IMR-90 (cell line): ENCODE measurements at regions not wholly inside any gene's neighbourhood (a gene's known extent, or its start where the extent isn't known, plus 50 kb on each side); places are given as distances from the start of the nearest gene placed in this dataset.

Experiments used
- ATAC-seq: fragments of 200-7000 bp; cut with Tn5 transposase; 2 replicates; pipeline ENCODE4 v1.9.1; 2020; ENCODE audit warnings: low read depth, mild to moderate bottlenecking, moderate library complexity
- BruUV-seq: library from RNA; stranded (reverse); fragments of 400-500 nt; replicated peaks from 2 replicates; lab custom pipeline; 2021; lab: Mats Ljungman, UMichigan
- CTCF ChIA-PET: fragments of 300-600 bp; formaldehyde crosslinking; extraction: SDS; loops from one replicate; lab custom pipeline; 2021; ENCODE audit warnings: antibody characterized with exemption; lab: Yijun Ruan, JAX
- POLR2A ChIA-PET: fragments of 300-600 bp; sonication (Branson Sonifier 250); formaldehyde crosslinking; loops from one replicate; lab custom pipeline; 2022; ENCODE audit warnings: antibody characterized with exemption; ENCODE audit not compliant: unreplicated experiment; lab: Charles Lee
- DNase-seq: peaks from one replicate; pipeline ENCODE4 v3.0.0; 2013
- H2AFZ ChIP-seq: replicated peaks from 2 replicates; pipeline ENCODE3; 2013; ENCODE audit warnings: low read length, mild to moderate bottlenecking; ENCODE audit not compliant: poor library complexity
- H2AK5ac ChIP-seq: 2 replicates; pipeline ENCODE4 v1.6.1; 2013; ENCODE audit warnings: low read depth, low read length, inconsistent platforms
- H2AK9ac ChIP-seq: replicated peaks from 2 replicates; pipeline ENCODE3; 2013; ENCODE audit warnings: mild to moderate bottlenecking, low read depth, low read length, moderate library complexity; ENCODE audit not compliant: poor library complexity
- H2BK120ac ChIP-seq: 2 replicates; pipeline ENCODE4 v1.6.1; 2013; ENCODE audit warnings: low read depth, low read length, inconsistent platforms
- H2BK15ac ChIP-seq: 3 replicates; pipeline ENCODE4 v1.6.1; 2013; ENCODE audit warnings: low read depth, low read length, inconsistent platforms
- H2BK20ac ChIP-seq: 2 replicates; pipeline ENCODE4 v1.6.1; 2013; ENCODE audit warnings: low read depth, mild to moderate bottlenecking, inconsistent platforms, low read length, moderate library complexity
- H2BK5ac ChIP-seq: 2 replicates; pipeline ENCODE4 v1.6.1; 2013; ENCODE audit warnings: mild to moderate bottlenecking, low read depth, low read length, inconsistent platforms; ENCODE audit not compliant: poor library complexity, severe bottlenecking
- H3K14ac ChIP-seq: replicated peaks from 2 replicates; pipeline ENCODE4 v1.6.1; 2013; ENCODE audit warnings: low read depth, low read length, inconsistent platforms
- H3K18ac ChIP-seq: 2 replicates; pipeline ENCODE4 v1.6.1; 2013; ENCODE audit warnings: low read depth, low read length, control low read depth
- H3K23ac ChIP-seq: 2 replicates; pipeline ENCODE4 v1.6.1; 2013; ENCODE audit warnings: low read depth, low read length, inconsistent platforms
- H3K27ac ChIP-seq: 2 replicates; pipeline ENCODE4 v1.5.1; 2013; ENCODE audit warnings: mild to moderate bottlenecking, control low read depth, low read length; ENCODE audit not compliant: insufficient read depth
- H3K27me3 ChIP-seq: 2 replicates; pipeline ENCODE4 v1.6.1; 2013; ENCODE audit warnings: low read length; ENCODE audit not compliant: control insufficient read depth, insufficient read depth
- H3K36me3 ChIP-seq: 2 replicates; pipeline ENCODE4 v1.6.1; 2013; ENCODE audit warnings: low read length, mixed read lengths; ENCODE audit not compliant: control insufficient read depth, insufficient read depth
- H3K4ac ChIP-seq: 2 replicates; pipeline ENCODE4 v1.6.1; 2013; ENCODE audit warnings: low read depth, low read length, inconsistent platforms
- H3K4me1 ChIP-seq: 2 replicates; pipeline ENCODE4 v1.6.1; 2013; ENCODE audit warnings: low read length, mixed read lengths; ENCODE audit not compliant: control insufficient read depth, insufficient read depth
- H3K4me2 ChIP-seq: 2 replicates; pipeline ENCODE4 v1.6.1; 2013; ENCODE audit warnings: low read depth, mild to moderate bottlenecking, control low read depth, low read length, moderate library complexity
- H3K4me3 ChIP-seq: 2 replicates; pipeline ENCODE4 v1.5.1; 2013; ENCODE audit warnings: low read depth, mild to moderate bottlenecking, control low read depth, low read length, moderate library complexity; ENCODE audit not compliant: insufficient read depth
- H3K56ac ChIP-seq: 2 replicates; pipeline ENCODE4 v1.6.1; 2013; ENCODE audit warnings: low read length, inconsistent platforms; ENCODE audit not compliant: insufficient read depth; ENCODE audit errors: extremely low read depth
- H3K79me1 ChIP-seq, 2 experiments: 2 replicates each; pipeline ENCODE4 v1.6.1; 2013; ENCODE audit warnings: low read length in 2 of 2, inconsistent platforms in 1 of 2, low read depth in 1 of 2
- H3K9ac ChIP-seq: 2 replicates; pipeline ENCODE4 v1.6.1; 2013; ENCODE audit warnings: low read depth, low read length, control low read depth
- H3K9me1 ChIP-seq: 2 replicates; pipeline ENCODE4 v1.6.1; 2013; ENCODE audit warnings: low read length, inconsistent platforms; ENCODE audit not compliant: insufficient read depth
- H3K9me3 ChIP-seq: 2 replicates; pipeline ENCODE4 v1.6.1; 2013; ENCODE audit warnings: low read length; ENCODE audit not compliant: control insufficient read depth, insufficient read depth
- H4K20me1 ChIP-seq: 2 replicates; pipeline ENCODE4 v1.6.1; 2013; ENCODE audit warnings: low read length, inconsistent platforms; ENCODE audit not compliant: insufficient read depth
- H4K5ac ChIP-seq: 2 replicates; pipeline ENCODE4 v1.6.1; 2013; ENCODE audit warnings: mild to moderate bottlenecking, low read depth, low read length, control low read depth
- H4K8ac ChIP-seq, 2 experiments: 2 replicates each; pipeline ENCODE4 v1.6.1; 2013; ENCODE audit warnings: low read depth in 2 of 2, low read length in 2 of 2, control low read depth in 1 of 2, inconsistent platforms in 1 of 2
- H4K91ac ChIP-seq: 2 replicates; pipeline ENCODE4 v1.6.1; 2013; ENCODE audit warnings: low read depth, low read length, inconsistent platforms; ENCODE audit not compliant: insufficient read depth
- BHLHE40 ChIP-seq: fragments of 150-350 bp; IDR thresholded peaks from 2 replicates; pipeline ENCODE4 v1.6.1; 2016; ENCODE audit warnings: mild to moderate bottlenecking, low read depth, low read length
- CHD1 ChIP-seq: IDR thresholded peaks from 2 replicates; pipeline ENCODE4 v1.6.1; 2012; ENCODE audit warnings: low read depth, low read length, improper control_type of control experiment
- FOS ChIP-seq: fragments of 150-350 bp; IDR thresholded peaks from 2 replicates; pipeline ENCODE4 v1.6.1; 2016; ENCODE audit warnings: low read depth, low read length
- MAFK ChIP-seq: IDR thresholded peaks from 2 replicates; pipeline ENCODE4 v1.6.1; 2012; ENCODE audit warnings: low read depth, low read length, improper control_type of control experiment
- MXI1 ChIP-seq: IDR thresholded peaks from 2 replicates; pipeline ENCODE4 v1.6.1; 2012; ENCODE audit warnings: low read depth, mild to moderate bottlenecking, low read length, moderate library complexity, borderline replicate concordance
- NFE2L2 ChIP-seq: fragments of 150-350 bp; IDR thresholded peaks from 2 replicates; pipeline ENCODE4 v1.6.1; 2016; ENCODE audit warnings: low read depth, mild to moderate bottlenecking, low read length
- POLR2A ChIP-seq: IDR thresholded peaks from 2 replicates; pipeline ENCODE4 v1.6.1; 2012; ENCODE audit warnings: mild to moderate bottlenecking, low read depth, low read length
- RAD21 ChIP-seq: IDR thresholded peaks from 2 replicates; pipeline ENCODE4 v1.6.1; 2012; ENCODE audit warnings: low read length, improper control_type of control experiment
- RCOR1 ChIP-seq: IDR thresholded peaks from 2 replicates; pipeline ENCODE4 v1.6.1; 2012; ENCODE audit warnings: mild to moderate bottlenecking, low read length, improper control_type of control experiment; ENCODE audit not compliant: insufficient replicate concordance
- RFX5 ChIP-seq: IDR thresholded peaks from 2 replicates; pipeline ENCODE4 v1.8.0; 2012; ENCODE audit warnings: low read depth, mild to moderate bottlenecking, low read length, moderate library complexity
- SMC3 ChIP-seq: fragments of 150-350 bp; IDR thresholded peaks from 2 replicates; pipeline ENCODE4 v1.6.1; 2016; ENCODE audit warnings: low read depth, mild to moderate bottlenecking, antibody characterized with exemption, low read length, moderate library complexity
- WGBS, 2 experiments: methylation state at CpG; one replicate each; pipeline versions ENCODE4 v1.1.5 to v1.1.7; 2013; ENCODE audit warnings: missing lambda C conversion rate in 2 of 2; ENCODE audit not compliant: insufficient read length in 1 of 2; ENCODE audit errors: extremely low coverage in 2 of 2; 5-methylcytosine and 5-hydroxymethylcytosine counted together
- dilution Hi-C: fragments of 300-500 bp; cut with HindIII; formaldehyde crosslinking; loops from one replicate; pipeline ENCODE4 v1.14.3; 2018; ENCODE audit warnings: low sequenced_read_pairs; ENCODE audit not compliant: unreplicated experiment
- in situ Hi-C: fragments of 300-500 bp; cut with MboI; formaldehyde crosslinking; loops from 3 replicates; pipeline ENCODE4 v1.14.3; 2019; ENCODE audit warnings: low sequenced_read_pairs, inconsistent platforms, mixed read lengths
- intact Hi-C: fragments of 100-400 bp; cut with micrococcal nuclease; formaldehyde crosslinking; loops from 2 replicates; pipeline ENCODE4 v1.10.0; 2022
- TF ChIP-seq, protein P1 (sequence below): conservative IDR thresholded peaks from 2 replicates; pipeline ENCODE4 v1.5.1; 2012; ENCODE audit warnings: mild to moderate bottlenecking, low read depth, low read length, improper control_type of control experiment
- TF ChIP-seq, protein P2 (sequence below): fragments of 150-350 bp; IDR thresholded peaks from 2 replicates; pipeline ENCODE4 v1.6.1; 2016; ENCODE audit warnings: low read depth, mild to moderate bottlenecking, low read length, moderate library complexity, borderline replicate concordance
- TF ChIP-seq, protein P3 (sequence below): fragments of 150-350 bp; IDR thresholded peaks from 2 replicates; pipeline ENCODE4 v1.6.1; 2017; ENCODE audit warnings: mild to moderate bottlenecking, antibody characterized with exemption, low read length, low read depth

DNA sequence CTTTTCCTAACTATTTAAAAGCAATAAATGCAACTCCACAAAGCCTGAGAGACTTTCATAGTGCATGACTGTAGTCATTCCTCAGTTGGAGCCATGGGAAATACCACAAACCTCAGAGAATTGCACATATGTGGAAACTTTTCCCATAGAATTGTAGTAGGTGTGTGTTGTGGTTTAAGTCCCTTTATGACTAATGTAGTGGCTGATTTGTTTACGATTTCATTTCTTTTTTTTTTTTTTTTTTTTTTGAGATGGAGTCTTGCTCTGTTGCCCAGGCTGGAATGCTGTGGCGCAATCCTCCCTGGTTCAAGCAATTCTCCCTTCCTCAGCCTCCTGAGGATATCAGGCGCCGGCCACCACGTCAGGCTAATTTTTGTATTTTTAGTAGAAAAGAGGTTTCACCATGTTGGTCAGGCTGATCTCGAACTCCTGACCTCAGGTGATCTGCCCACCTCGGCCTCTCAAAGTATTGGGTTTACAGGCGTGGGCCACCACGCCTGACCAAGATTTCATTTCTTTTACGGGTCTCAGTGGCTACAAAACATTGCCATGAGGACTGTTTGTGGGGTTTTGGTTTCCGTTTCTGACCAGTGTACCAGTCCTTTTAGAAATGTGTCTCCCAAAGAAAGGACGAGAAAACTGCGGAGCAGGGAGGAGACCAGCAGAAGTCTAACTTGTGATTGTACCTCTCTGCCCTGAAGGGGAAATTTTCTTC is 212.1 kb upstream of the MARCKS start:
- Histone ChIP-seq H3K9me3 (no peaks in the 10 kb centered on the region), H3K4ac (peak overlapping the region; percentile 44), H2AK5ac (peak overlapping the region; percentile 25; the same call in 1 of the 2 replicates), H2BK5ac (peak overlapping the region; percentile 71), H3K27ac (peak overlapping the region; percentile 35; the same call in 1 of the 2 replicates), H2AK9ac (no peak overlapping the region), H3K23ac (no peak overlapping the region), H4K91ac (peak overlapping the region; percentile 54), H2BK20ac (peak overlapping the region; percentile 52), H3K56ac (peak overlapping the region; percentile 28; the same call in 1 of the 2 replicates), H3K79me1 (no peaks in the 10 kb centered on the region), H3K9me1 (peaks cover 4% of the 10 kb centered on the region; the same call in 1 of the 2 replicates), H3K14ac (peak overlapping the region; percentile 12; the same call in 1 of the 2 replicates), H3K9ac (no peak overlapping the region), H4K8ac (peak overlapping the region in 1 of 2 experiments; percentile 25; a peak in 2 of 4 replicates), H4K20me1 (peaks cover 4% of the 10 kb centered on the region; the same call in 1 of the 2 replicates), H2AFZ (no peak overlapping the region), H3K4me1 (peaks cover 6% of the 10 kb centered on the region), H3K4me2 (no peak overlapping the region), H2BK120ac (peak overlapping the region; percentile 45), H3K18ac (peak overlapping the region; percentile 15), H3K36me3 (no peaks in the 10 kb centered on the region), H4K5ac (0 out of 2 replicates have a peak overlapping the region, but pooled peaks have one; percentile 6), H3K27me3 (no peaks in the 10 kb centered on the region; the same call in 1 of the 2 replicates), H2BK15ac (0 out of 3 replicates have a peak overlapping the region, but pooled peaks have one; percentile 24), H3K4me3 (no peak overlapping the region)
- POLR2A ChIA-PET = no interaction called here
- intact Hi-C loops (loop anchor here (2.0 kb wide), 1 partner anchor 212 kb away; the partner anchor contains the start of gene MARCKS), in situ Hi-C loops (no loop called here), dilution Hi-C loops (no loop called here)
- DNase-seq (peak; percentile 98), ATAC-seq (peak; percentile 64)
- no TSS peak for BruUV-seq
- CTCF ChIA-PET = interaction anchor here (0.5 kb wide), 1 partner anchor 28 kb away, joined by 4 read pairs; no protein-coding TSS in a partner anchor
- 100% methylated on average over 4 of the region's 13 CpGs; no CpG with 5 or more reads in 1 of the 2 experiments for WGBS, 2 experiments
- TF ChIP-seq POLR2A (no peak), RFX5 (no peak), RCOR1 (no peak), FOS (peak; percentile 56), MXI1 (no peak), NFE2L2 (no peak), SMC3 (0 out of 2 replicates have a peak, but pooled peaks have one; percentile 12), MAFK (no peak), RAD21 (no peak; the same call in 1 of the 2 replicates), CHD1 (no peak), BHLHE40 (peak; percentile 58; the same call in 1 of the 2 replicates)
- TF ChIP-seq, protein P1, sequence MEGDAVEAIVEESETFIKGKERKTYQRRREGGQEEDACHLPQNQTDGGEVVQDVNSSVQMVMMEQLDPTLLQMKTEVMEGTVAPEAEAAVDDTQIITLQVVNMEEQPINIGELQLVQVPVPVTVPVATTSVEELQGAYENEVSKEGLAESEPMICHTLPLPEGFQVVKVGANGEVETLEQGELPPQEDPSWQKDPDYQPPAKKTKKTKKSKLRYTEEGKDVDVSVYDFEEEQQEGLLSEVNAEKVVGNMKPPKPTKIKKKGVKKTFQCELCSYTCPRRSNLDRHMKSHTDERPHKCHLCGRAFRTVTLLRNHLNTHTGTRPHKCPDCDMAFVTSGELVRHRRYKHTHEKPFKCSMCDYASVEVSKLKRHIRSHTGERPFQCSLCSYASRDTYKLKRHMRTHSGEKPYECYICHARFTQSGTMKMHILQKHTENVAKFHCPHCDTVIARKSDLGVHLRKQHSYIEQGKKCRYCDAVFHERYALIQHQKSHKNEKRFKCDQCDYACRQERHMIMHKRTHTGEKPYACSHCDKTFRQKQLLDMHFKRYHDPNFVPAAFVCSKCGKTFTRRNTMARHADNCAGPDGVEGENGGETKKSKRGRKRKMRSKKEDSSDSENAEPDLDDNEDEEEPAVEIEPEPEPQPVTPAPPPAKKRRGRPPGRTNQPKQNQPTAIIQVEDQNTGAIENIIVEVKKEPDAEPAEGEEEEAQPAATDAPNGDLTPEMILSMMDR = no peak
- TF ChIP-seq, protein P2, sequence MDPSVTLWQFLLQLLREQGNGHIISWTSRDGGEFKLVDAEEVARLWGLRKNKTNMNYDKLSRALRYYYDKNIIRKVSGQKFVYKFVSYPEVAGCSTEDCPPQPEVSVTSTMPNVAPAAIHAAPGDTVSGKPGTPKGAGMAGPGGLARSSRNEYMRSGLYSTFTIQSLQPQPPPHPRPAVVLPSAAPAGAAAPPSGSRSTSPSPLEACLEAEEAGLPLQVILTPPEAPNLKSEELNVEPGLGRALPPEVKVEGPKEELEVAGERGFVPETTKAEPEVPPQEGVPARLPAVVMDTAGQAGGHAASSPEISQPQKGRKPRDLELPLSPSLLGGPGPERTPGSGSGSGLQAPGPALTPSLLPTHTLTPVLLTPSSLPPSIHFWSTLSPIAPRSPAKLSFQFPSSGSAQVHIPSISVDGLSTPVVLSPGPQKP = no peak
- TF ChIP-seq, protein P3, sequence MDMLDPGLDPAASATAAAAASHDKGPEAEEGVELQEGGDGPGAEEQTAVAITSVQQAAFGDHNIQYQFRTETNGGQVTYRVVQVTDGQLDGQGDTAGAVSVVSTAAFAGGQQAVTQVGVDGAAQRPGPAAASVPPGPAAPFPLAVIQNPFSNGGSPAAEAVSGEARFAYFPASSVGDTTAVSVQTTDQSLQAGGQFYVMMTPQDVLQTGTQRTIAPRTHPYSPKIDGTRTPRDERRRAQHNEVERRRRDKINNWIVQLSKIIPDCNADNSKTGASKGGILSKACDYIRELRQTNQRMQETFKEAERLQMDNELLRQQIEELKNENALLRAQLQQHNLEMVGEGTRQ = no peak
